Peyer's patch (tissue), 4 donors: ENCODE measurements at regions not wholly inside any gene's neighbourhood (a gene's known extent, or its start where the extent isn't known, plus 50 kb on each side); places are given as distances from the start of the nearest gene placed in this dataset.

ENCODE experiments used
- CTCF ChIP-seq, 6 experiments: fragments of 450-650 bp in 4 of 6; fragments of 200-600 bp in 2 of 6; sonication (generic) in 1 of 6; IDR thresholded peaks; one replicate each; pipeline ENCODE4 v1.5.1; 2017 to 2019; ENCODE audit warnings: antibody characterized with exemption in 6 of 6, mild to moderate bottlenecking in 3 of 6, moderate library complexity in 1 of 6
- POLR2A ChIP-seq, 2 donors: fragments of 450-650 bp; IDR thresholded peaks; one replicate each; pipeline ENCODE4 v1.5.1; 2017; ENCODE audit warnings: antibody characterized with exemption in 2 of 2, mild to moderate bottlenecking in 2 of 2, moderate library complexity in 2 of 2

- TF ChIP-seq CTCF (IDR thresholded peaks at IDR 0.05): no peak
- no peak for TF ChIP-seq POLR2A (IDR thresholded peaks at IDR 0.05)
These were observed 706.4 kb upstream of the GOT2 start for GRCh38 chr16:59440502-59440901.
